ENCODE measurements at regions not wholly inside any gene's neighbourhood (a gene's known extent, or its start where the extent isn't known, plus 50 kb on each side); places are given as distances from the start of the nearest gene placed in this dataset.

GRCh38 chr1:239558559-239558958, 172.2 kb downstream of the CHRM3 start:
- Histone ChIP-seq H3K9ac (ENCODE audit: low read length in 5 of 5) (no peak overlapping the region), H3K36me3 (ENCODE audit: control insufficient read depth in 5 of 5, insufficient read depth in 5 of 5, low read length in 5 of 5) (no peaks in the 10 kb centered on the region), H3K27ac (ENCODE audit: low read depth, low read length) (no peak overlapping the region), H3K4me1 (ENCODE audit: control insufficient read depth in 5 of 5, insufficient read depth in 5 of 5, low read length in 5 of 5) (peaks cover 0 to under 1% (median 0%) of the 10 kb centered on the region in 5 donors), H3K9me3 (ENCODE audit: control insufficient read depth in 5 of 5, low read length in 5 of 5) (no peaks in the 10 kb centered on the region), H3K4me3 (ENCODE audit: low read depth in 1 of 5, low read length in 5 of 5) (no peak overlapping the region), H3K27me3 (ENCODE audit: control insufficient read depth in 5 of 5, insufficient read depth in 4 of 5, low read length in 5 of 5) (no peaks in the 10 kb centered on the region)

- no peak overlapping the region for H3K4me3 ChIP-seq (ENCODE audit: low read depth in 1 of 5, low read length in 5 of 5)
- no peak overlapping the region for H3K9ac ChIP-seq (ENCODE audit: low read length in 5 of 5)
- no peak overlapping the region for H3K27ac ChIP-seq (ENCODE audit: low read depth, low read length)
- H3K9me3 ChIP-seq (ENCODE audit: control insufficient read depth in 5 of 5, low read length in 5 of 5): no peaks in the 10 kb centered on the region
- H3K36me3 ChIP-seq (ENCODE audit: control insufficient read depth in 5 of 5, insufficient read depth in 5 of 5, low read length in 5 of 5): no peaks in the 10 kb centered on the region
- no peaks in the 10 kb centered on the region for H3K27me3 ChIP-seq (ENCODE audit: control insufficient read depth in 5 of 5, insufficient read depth in 4 of 5, low read length in 5 of 5)
- H3K4me1 ChIP-seq (ENCODE audit: control insufficient read depth in 5 of 5, insufficient read depth in 5 of 5, low read length in 5 of 5): peaks cover 0 to 3% (median 0%) of the 10 kb centered on the region in 5 donors
These were observed 172.6 kb downstream of the CHRM3 start for GRCh38 chr1:239558991-239559390.

- H3K27ac ChIP-seq (ENCODE audit: low read depth, low read length): no peak overlapping the region
- no peaks in the 10 kb centered on the region for H3K9me3 ChIP-seq (ENCODE audit: control insufficient read depth in 5 of 5, low read length in 5 of 5)
- H3K36me3 ChIP-seq (ENCODE audit: control insufficient read depth in 5 of 5, insufficient read depth in 5 of 5, low read length in 5 of 5): no peaks in the 10 kb centered on the region
- no peak overlapping the region for H3K4me3 ChIP-seq (ENCODE audit: low read depth in 1 of 5, low read length in 5 of 5)
- H3K9ac ChIP-seq (ENCODE audit: low read length in 5 of 5): no peak overlapping the region
- no peaks in the 10 kb centered on the region for H3K27me3 ChIP-seq (ENCODE audit: control insufficient read depth in 5 of 5, insufficient read depth in 4 of 5, low read length in 5 of 5)
- H3K4me1 ChIP-seq (ENCODE audit: control insufficient read depth in 5 of 5, insufficient read depth in 5 of 5, low read length in 5 of 5): peaks cover 0 to 3% (median 0%) of the 10 kb centered on the region in 5 donors
These were observed 174.6 kb downstream of the CHRM3 start for GRCh38 chr1:239560921-239561320.

GRCh38 chr1:239562095-239562494, 175.7 kb downstream of the CHRM3 start:
- no peak overlapping the region for H3K9ac ChIP-seq (ENCODE audit: low read length in 5 of 5)
- no peak overlapping the region for H3K4me3 ChIP-seq (ENCODE audit: low read depth in 1 of 5, low read length in 5 of 5)
- H3K36me3 ChIP-seq (ENCODE audit: control insufficient read depth in 5 of 5, insufficient read depth in 5 of 5, low read length in 5 of 5): no peaks in the 10 kb centered on the region
- H3K4me1 ChIP-seq (ENCODE audit: control insufficient read depth in 5 of 5, insufficient read depth in 5 of 5, low read length in 5 of 5): peaks cover 0 to 3% (median 0%) of the 10 kb centered on the region in 5 donors
- H3K27me3 ChIP-seq (ENCODE audit: control insufficient read depth in 5 of 5, insufficient read depth in 4 of 5, low read length in 5 of 5): no peaks in the 10 kb centered on the region
- H3K9me3 ChIP-seq (ENCODE audit: control insufficient read depth in 5 of 5, low read length in 5 of 5): no peaks in the 10 kb centered on the region
- H3K27ac ChIP-seq (ENCODE audit: low read depth, low read length): no peak overlapping the region

DNA sequence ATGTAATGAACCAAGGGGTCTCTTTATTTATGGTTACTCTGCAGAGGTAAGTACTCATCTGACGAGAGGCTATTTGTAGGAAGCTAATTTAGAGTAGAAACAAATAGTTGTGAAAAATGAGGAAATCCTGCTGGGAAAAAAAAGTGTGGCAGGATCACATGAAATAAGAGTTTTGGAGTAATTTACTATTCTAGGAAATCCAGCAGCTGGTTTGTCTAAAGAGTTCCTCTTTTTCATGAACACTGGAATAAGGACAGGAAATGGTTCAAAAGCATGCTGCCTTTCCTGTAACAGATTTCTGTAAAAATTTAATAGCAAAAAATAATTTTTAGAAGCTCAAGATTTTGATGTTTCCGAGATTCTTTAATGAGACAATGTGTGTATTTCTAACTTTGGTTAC, 177.3 kb downstream of the CHRM3 start:
- no peak overlapping the region for H3K9ac ChIP-seq (ENCODE audit: low read length in 5 of 5)
- H3K4me1 ChIP-seq (ENCODE audit: control insufficient read depth in 5 of 5, insufficient read depth in 5 of 5, low read length in 5 of 5): peaks cover 0 to 3% (median 0%) of the 10 kb centered on the region in 5 donors
- H3K4me3 ChIP-seq (ENCODE audit: low read depth in 1 of 5, low read length in 5 of 5): no peak overlapping the region
- H3K27ac ChIP-seq (ENCODE audit: low read depth, low read length): no peak overlapping the region
- no peaks in the 10 kb centered on the region for H3K9me3 ChIP-seq (ENCODE audit: control insufficient read depth in 5 of 5, low read length in 5 of 5)
- H3K27me3 ChIP-seq (ENCODE audit: control insufficient read depth in 5 of 5, insufficient read depth in 4 of 5, low read length in 5 of 5): no peaks in the 10 kb centered on the region
- H3K36me3 ChIP-seq (ENCODE audit: control insufficient read depth in 5 of 5, insufficient read depth in 5 of 5, low read length in 5 of 5): no peaks in the 10 kb centered on the region

GRCh38 chr1:239566074-239566473, 179.7 kb downstream of the CHRM3 start:
- H3K9me3 ChIP-seq (ENCODE audit: control insufficient read depth in 5 of 5, low read length in 5 of 5): no peaks in the 10 kb centered on the region
- no peak overlapping the region for H3K27ac ChIP-seq (ENCODE audit: low read depth, low read length)
- H3K27me3 ChIP-seq (ENCODE audit: control insufficient read depth in 5 of 5, insufficient read depth in 4 of 5, low read length in 5 of 5): no peaks in the 10 kb centered on the region
- H3K4me1 ChIP-seq (ENCODE audit: control insufficient read depth in 5 of 5, insufficient read depth in 5 of 5, low read length in 5 of 5): peaks cover 0 to 3% (median 0%) of the 10 kb centered on the region in 5 donors
- no peak overlapping the region for H3K4me3 ChIP-seq (ENCODE audit: low read depth in 1 of 5, low read length in 5 of 5)
- no peak overlapping the region for H3K9ac ChIP-seq (ENCODE audit: low read length in 5 of 5)
- no peaks in the 10 kb centered on the region for H3K36me3 ChIP-seq (ENCODE audit: control insufficient read depth in 5 of 5, insufficient read depth in 5 of 5, low read length in 5 of 5)

DNA sequence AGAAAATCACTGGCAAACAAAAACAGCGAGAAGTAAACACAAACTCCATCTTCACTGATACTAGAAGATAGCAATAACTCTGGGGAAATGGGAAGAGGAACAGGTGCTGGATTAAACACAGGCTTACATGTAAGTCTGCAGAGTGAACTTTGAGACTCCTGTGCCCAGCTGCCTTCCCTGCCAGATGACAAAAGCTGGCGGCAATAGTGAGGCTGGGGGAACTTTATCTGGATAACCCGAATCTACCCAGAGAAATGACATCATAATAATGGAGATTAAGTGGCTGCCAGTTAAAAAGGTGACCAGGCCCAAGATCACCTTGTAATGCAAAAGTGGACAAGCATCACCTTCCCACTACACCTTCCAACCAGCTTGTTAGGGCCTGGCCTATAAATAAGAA, 184.5 kb downstream of the CHRM3 start:
- no peak overlapping the region for H3K4me3 ChIP-seq (ENCODE audit: low read depth in 1 of 5, low read length in 5 of 5)
- H3K36me3 ChIP-seq (ENCODE audit: control insufficient read depth in 5 of 5, insufficient read depth in 5 of 5, low read length in 5 of 5): no peaks in the 10 kb centered on the region
- H3K9ac ChIP-seq (ENCODE audit: low read length in 5 of 5): no peak overlapping the region
- no peak overlapping the region for H3K27ac ChIP-seq (ENCODE audit: low read depth, low read length)
- H3K4me1 ChIP-seq (ENCODE audit: control insufficient read depth in 5 of 5, insufficient read depth in 5 of 5, low read length in 5 of 5): no peaks in the 10 kb centered on the region
- H3K27me3 ChIP-seq (ENCODE audit: control insufficient read depth in 5 of 5, insufficient read depth in 4 of 5, low read length in 5 of 5): no peaks in the 10 kb centered on the region
- H3K9me3 ChIP-seq (ENCODE audit: control insufficient read depth in 5 of 5, low read length in 5 of 5): no peaks in the 10 kb centered on the region

DNA sequence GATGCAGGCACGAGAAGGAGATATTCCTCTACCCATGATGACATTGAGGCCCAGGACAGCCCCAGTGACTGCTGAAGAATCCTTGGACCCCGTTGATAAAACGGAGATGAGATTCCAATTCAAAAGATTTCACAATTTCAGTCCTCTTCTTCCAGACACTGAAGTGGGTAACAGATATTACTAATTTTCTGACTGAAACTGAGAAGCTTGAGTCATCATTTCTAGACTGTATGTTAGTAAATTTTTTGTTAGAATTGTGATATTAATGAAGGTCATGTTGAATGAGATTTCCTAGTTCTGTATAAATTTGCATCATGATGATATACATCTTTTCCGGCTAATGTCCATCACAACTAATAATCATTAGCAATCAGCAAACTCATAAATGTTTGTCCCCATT, 185.8 kb downstream of the CHRM3 start:
- Histone ChIP-seq H3K4me1 (ENCODE audit: control insufficient read depth in 5 of 5, insufficient read depth in 5 of 5, low read length in 5 of 5) (no peaks in the 10 kb centered on the region), H3K4me3 (ENCODE audit: low read depth in 1 of 5, low read length in 5 of 5) (no peak overlapping the region), H3K27me3 (ENCODE audit: control insufficient read depth in 5 of 5, insufficient read depth in 4 of 5, low read length in 5 of 5) (no peaks in the 10 kb centered on the region), H3K9me3 (ENCODE audit: control insufficient read depth in 5 of 5, low read length in 5 of 5) (no peaks in the 10 kb centered on the region), H3K9ac (ENCODE audit: low read length in 5 of 5) (no peak overlapping the region), H3K27ac (ENCODE audit: low read depth, low read length) (no peak overlapping the region), H3K36me3 (ENCODE audit: control insufficient read depth in 5 of 5, insufficient read depth in 5 of 5, low read length in 5 of 5) (no peaks in the 10 kb centered on the region)

- no peak overlapping the region for H3K27ac ChIP-seq (ENCODE audit: low read depth, low read length)
- H3K4me3 ChIP-seq (ENCODE audit: low read depth in 1 of 5, low read length in 5 of 5): no peak overlapping the region
- no peaks in the 10 kb centered on the region for H3K36me3 ChIP-seq (ENCODE audit: control insufficient read depth in 5 of 5, insufficient read depth in 5 of 5, low read length in 5 of 5)
- no peak overlapping the region for H3K9ac ChIP-seq (ENCODE audit: low read length in 5 of 5)
- no peaks in the 10 kb centered on the region for H3K4me1 ChIP-seq (ENCODE audit: control insufficient read depth in 5 of 5, insufficient read depth in 5 of 5, low read length in 5 of 5)
- H3K27me3 ChIP-seq (ENCODE audit: control insufficient read depth in 5 of 5, insufficient read depth in 4 of 5, low read length in 5 of 5): no peaks in the 10 kb centered on the region
- no peaks in the 10 kb centered on the region for H3K9me3 ChIP-seq (ENCODE audit: control insufficient read depth in 5 of 5, low read length in 5 of 5)
These were observed 187.7 kb downstream of the CHRM3 start for GRCh38 chr1:239574112-239574511.

- Histone ChIP-seq H3K4me3 (ENCODE audit: low read depth in 1 of 5, low read length in 5 of 5) (no peak overlapping the region), H3K9ac (ENCODE audit: low read length in 5 of 5) (no peak overlapping the region), H3K27me3 (ENCODE audit: control insufficient read depth in 5 of 5, insufficient read depth in 4 of 5, low read length in 5 of 5) (no peaks in the 10 kb centered on the region), H3K4me1 (ENCODE audit: control insufficient read depth in 5 of 5, insufficient read depth in 5 of 5, low read length in 5 of 5) (no peaks in the 10 kb centered on the region), H3K27ac (ENCODE audit: low read depth, low read length) (no peak overlapping the region), H3K36me3 (ENCODE audit: control insufficient read depth in 5 of 5, insufficient read depth in 5 of 5, low read length in 5 of 5) (no peaks in the 10 kb centered on the region), H3K9me3 (ENCODE audit: control insufficient read depth in 5 of 5, low read length in 5 of 5) (no peaks in the 10 kb centered on the region)
These were observed 188.7 kb downstream of the CHRM3 start for GRCh38 chr1:239575113-239575512.

DNA sequence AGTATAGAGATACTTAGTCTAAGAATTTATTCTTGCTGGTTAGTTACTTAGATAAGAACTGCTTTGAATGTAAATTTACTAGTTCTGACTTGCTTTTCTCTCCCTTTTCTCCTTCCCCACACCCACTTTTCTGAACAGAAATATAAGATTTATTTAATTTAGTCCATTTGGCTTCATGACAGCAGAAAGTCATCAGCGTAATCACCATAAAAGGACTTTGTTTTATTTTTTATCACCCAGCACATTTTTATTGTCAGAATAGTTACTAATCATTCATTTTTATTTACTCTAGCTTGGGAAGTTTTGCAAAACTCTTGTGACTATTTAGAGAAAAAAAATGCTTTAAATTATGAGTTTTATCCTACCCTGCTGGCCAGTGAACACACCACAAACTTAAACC, 197.2 kb downstream of the CHRM3 start:
- Histone ChIP-seq H3K4me1 (ENCODE audit: control insufficient read depth in 5 of 5, insufficient read depth in 5 of 5, low read length in 5 of 5) (peaks cover 0 to 3% (median 0%) of the 10 kb centered on the region in 5 donors), H3K36me3 (ENCODE audit: control insufficient read depth in 5 of 5, insufficient read depth in 5 of 5, low read length in 5 of 5) (no peaks in the 10 kb centered on the region), H3K27ac (ENCODE audit: low read depth, low read length) (no peak overlapping the region), H3K9me3 (ENCODE audit: control insufficient read depth in 5 of 5, low read length in 5 of 5) (no peaks in the 10 kb centered on the region), H3K4me3 (ENCODE audit: low read depth in 1 of 5, low read length in 5 of 5) (no peak overlapping the region), H3K27me3 (ENCODE audit: control insufficient read depth in 5 of 5, insufficient read depth in 4 of 5, low read length in 5 of 5) (no peaks in the 10 kb centered on the region), H3K9ac (ENCODE audit: low read length in 5 of 5) (no peak overlapping the region)
